Tibial nerve (tissue), 4 donors: ENCODE measurements at regions not wholly inside any gene's neighbourhood (a gene's known extent, or its start where the extent isn't known, plus 50 kb on each side); places are given as distances from the start of the nearest gene placed in this dataset.

Experiments
- DNase-seq, 2 donors: peaks; one replicate each; pipeline ENCODE4 v3.0.0-alpha.2; 2019; ENCODE audit warnings: low spot score in 2 of 2
- H3K27ac ChIP-seq, 4 donors: fragments of 200-600 bp; sonication (generic) in 3 of 4; one replicate each; pipeline ENCODE4 v1.5.1; 2017 to 2019; ENCODE audit warnings: mild to moderate bottlenecking in 1 of 4
- H3K27me3 ChIP-seq, 2 donors: fragments of 200-600 bp; sonication (generic) in 1 of 2; one replicate each; pipeline versions ENCODE4 v1.5.1 to v1.6.0; 2017 to 2019
- H3K36me3 ChIP-seq, 3 donors: fragments of 200-600 bp; sonication (generic); one replicate each; pipeline ENCODE4 v1.5.1; 2018 to 2019
- H3K4me1 ChIP-seq, 4 donors: fragments of 200-600 bp; sonication (generic) in 3 of 4; one replicate each; pipeline ENCODE4 v1.5.1; 2017 to 2019
- H3K4me3 ChIP-seq, 4 donors: fragments of 200-600 bp; sonication (generic) in 3 of 4; one replicate each; pipeline ENCODE4 v1.5.1; 2017 to 2019; ENCODE audit warnings: mild to moderate bottlenecking in 1 of 4, moderate library complexity in 1 of 4
- H3K9me3 ChIP-seq, 4 donors: fragments of 200-600 bp; sonication (generic) in 3 of 4; one replicate each; pipeline ENCODE4 v1.5.1; 2017 to 2019
- EP300 ChIP-seq, 2 donors: sonication (generic); formaldehyde crosslinking; IDR thresholded peaks; one replicate each; pipeline ENCODE4 v1.6.1; 2017; ENCODE audit warnings: antibody characterized with exemption in 2 of 2, mild to moderate bottlenecking in 1 of 2
- POLR2A ChIP-seq, 2 donors: fragments of 450-650 bp; IDR thresholded peaks; one replicate each; pipeline ENCODE4 v1.6.1; 2017; ENCODE audit warnings: antibody characterized with exemption in 2 of 2, mild to moderate bottlenecking in 2 of 2, moderate library complexity in 2 of 2
- WGBS, 2 donors: methylation state at CpG; one replicate each; pipeline ENCODE4 v1.1.5; 2018; 5-methylcytosine and 5-hydroxymethylcytosine counted together
- TF ChIP-seq, protein P1 (sequence below), 5 experiments: fragments of 200-600 bp in 3 of 5; fragments of 450-650 bp in 2 of 5; sonication (generic) in 3 of 5; IDR thresholded peaks; one replicate each; pipeline ENCODE4 v1.5.1; 2016 to 2019; ENCODE audit warnings: antibody characterized with exemption in 5 of 5, mild to moderate bottlenecking in 3 of 5, moderate library complexity in 2 of 5

DNA sequence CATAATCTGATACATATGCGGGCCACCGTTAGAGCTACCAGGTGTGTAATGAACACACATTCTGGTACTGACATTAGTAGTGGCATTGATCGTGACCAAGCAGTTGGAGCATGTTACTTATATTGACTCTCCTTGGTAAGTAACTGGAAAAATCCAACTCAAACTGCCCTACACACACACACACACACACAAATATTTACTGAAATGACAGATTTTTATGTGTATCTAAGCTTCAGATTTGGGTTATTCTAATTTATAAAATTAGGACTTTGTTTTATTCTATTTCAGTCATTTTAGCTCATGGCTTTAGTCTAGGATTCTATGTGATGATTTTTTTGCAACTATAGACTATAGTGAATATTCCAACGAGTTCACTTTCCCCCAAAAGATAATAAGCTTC is 1280.2 kb upstream of the ACO1 start:
- no peak for DNase-seq

GRCh38 chr9:31112491-31112890 is 1272.0 kb upstream of the ACO1 start:
- H3K27me3 ChIP-seq = no peaks in the 10 kb centered on the region
- no peak overlapping the region for H3K27ac ChIP-seq
- TF ChIP-seq, protein P1, sequence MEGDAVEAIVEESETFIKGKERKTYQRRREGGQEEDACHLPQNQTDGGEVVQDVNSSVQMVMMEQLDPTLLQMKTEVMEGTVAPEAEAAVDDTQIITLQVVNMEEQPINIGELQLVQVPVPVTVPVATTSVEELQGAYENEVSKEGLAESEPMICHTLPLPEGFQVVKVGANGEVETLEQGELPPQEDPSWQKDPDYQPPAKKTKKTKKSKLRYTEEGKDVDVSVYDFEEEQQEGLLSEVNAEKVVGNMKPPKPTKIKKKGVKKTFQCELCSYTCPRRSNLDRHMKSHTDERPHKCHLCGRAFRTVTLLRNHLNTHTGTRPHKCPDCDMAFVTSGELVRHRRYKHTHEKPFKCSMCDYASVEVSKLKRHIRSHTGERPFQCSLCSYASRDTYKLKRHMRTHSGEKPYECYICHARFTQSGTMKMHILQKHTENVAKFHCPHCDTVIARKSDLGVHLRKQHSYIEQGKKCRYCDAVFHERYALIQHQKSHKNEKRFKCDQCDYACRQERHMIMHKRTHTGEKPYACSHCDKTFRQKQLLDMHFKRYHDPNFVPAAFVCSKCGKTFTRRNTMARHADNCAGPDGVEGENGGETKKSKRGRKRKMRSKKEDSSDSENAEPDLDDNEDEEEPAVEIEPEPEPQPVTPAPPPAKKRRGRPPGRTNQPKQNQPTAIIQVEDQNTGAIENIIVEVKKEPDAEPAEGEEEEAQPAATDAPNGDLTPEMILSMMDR (IDR thresholded peaks at IDR 0.05) = no peak
- TF ChIP-seq POLR2A (IDR thresholded peaks at IDR 0.05) (no peak), EP300 (IDR thresholded peaks at IDR 0.05) (no peak)
- DNase-seq = no peak
- H3K4me3 ChIP-seq = no peak overlapping the region
- no peaks in the 10 kb centered on the region for H3K4me1 ChIP-seq
- no peaks in the 10 kb centered on the region for H3K36me3 ChIP-seq
- H3K9me3 ChIP-seq = no peaks in the 10 kb centered on the region

More for the DNA sequence above, 1280.2 kb upstream of the ACO1 start:
- Histone ChIP-seq H3K27ac (no peak overlapping the region), H3K4me3 (no peak overlapping the region), H3K4me1 (no peaks in the 10 kb centered on the region), H3K27me3 (no peaks in the 10 kb centered on the region), H3K9me3 (no peaks in the 10 kb centered on the region), H3K36me3 (no peaks in the 10 kb centered on the region)
- 70 to 74% methylated on average over 4 of the region's 4 CpGs for WGBS, 2 donors
- TF ChIP-seq POLR2A (IDR thresholded peaks at IDR 0.05) (no peak), EP300 (IDR thresholded peaks at IDR 0.05) (no peak)
- TF ChIP-seq, protein P1 (IDR thresholded peaks at IDR 0.05) = no peak

DNA sequence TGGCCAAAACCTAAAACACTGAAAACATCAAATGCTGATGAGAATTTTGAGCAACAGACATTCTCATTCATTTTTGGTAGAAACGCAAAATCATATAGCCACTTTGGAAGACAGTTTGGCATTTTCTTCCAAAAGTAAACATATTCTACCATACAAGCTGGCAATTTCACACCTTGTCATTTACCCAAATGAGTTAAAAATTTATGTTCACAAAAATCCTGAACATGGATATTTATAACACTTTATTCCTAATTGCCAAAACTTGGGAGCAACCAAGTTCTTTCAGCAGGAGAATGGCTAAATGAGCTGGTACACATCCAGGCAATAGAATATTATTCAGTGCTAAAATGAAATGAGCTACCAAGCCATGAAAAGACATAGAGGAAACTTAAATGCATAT is 1270.1 kb upstream of the ACO1 start:
- WGBS, 2 donors = 80 to 89% methylated on average over 1 of the region's 1 CpG
- no peak overlapping the region for H3K4me3 ChIP-seq
- no peaks in the 10 kb centered on the region for H3K9me3 ChIP-seq
- H3K27ac ChIP-seq = no peak overlapping the region
- no peak for DNase-seq
- H3K36me3 ChIP-seq = no peaks in the 10 kb centered on the region
- H3K27me3 ChIP-seq = no peaks in the 10 kb centered on the region
- TF ChIP-seq POLR2A (IDR thresholded peaks at IDR 0.05) (no peak), EP300 (IDR thresholded peaks at IDR 0.05) (no peak)
- TF ChIP-seq, protein P1 (IDR thresholded peaks at IDR 0.05) = no peak
- H3K4me1 ChIP-seq = no peaks in the 10 kb centered on the region

DNA sequence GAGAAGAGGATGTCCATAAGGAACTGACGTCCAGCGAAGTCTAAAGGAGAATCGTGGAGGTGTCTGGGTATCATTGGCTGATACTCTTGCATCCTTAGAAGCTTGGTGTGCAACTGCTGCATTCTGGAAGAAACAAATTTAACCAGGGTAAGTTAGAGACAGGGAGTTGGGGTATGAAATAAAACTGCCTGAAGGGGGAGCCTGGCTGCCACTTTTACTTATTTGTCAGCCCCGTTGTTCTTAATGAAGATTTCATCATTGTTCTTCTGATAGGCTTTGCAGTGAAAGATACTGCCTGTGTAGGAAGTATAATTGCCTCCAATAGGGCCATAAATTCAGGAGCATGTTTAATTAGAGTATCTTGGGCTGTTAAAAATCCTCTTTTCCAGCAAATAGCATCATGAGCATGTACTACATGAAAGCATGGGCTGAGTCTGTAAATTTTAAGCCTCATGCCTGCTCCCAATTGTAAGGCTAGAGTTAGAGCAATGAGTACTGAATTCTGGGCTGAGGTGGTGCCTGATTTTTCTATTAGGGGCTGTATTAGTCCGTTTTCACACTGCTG is 1264.5 kb upstream of the ACO1 start:
- 42 to 58% methylated on average over 5 of the region's 5 CpGs for WGBS, 2 donors

DNA sequence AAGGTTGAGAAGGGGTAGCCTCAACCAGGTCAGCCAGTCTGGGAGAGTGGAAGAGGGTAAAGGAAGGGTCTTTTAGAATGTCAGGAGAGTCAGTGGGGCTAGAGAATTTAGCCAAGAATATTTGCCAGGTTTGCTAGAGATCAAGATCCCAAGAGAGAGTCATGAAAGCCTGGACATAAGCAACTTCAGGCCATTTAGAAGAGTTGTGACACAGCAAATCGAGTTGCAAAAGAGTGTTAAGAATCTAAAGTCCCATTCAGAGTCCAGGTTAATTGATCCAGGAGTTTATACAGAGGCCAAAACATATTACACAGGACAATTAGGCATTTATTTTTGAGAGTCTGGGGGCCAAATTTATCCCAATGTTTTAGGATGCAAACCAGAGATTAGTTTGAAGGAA is 1260.1 kb upstream of the ACO1 start:
- DNase-seq = no peak
- Histone ChIP-seq H3K36me3 (no peaks in the 10 kb centered on the region), H3K27me3 (no peaks in the 10 kb centered on the region), H3K9me3 (no peaks in the 10 kb centered on the region), H3K4me3 (no peak overlapping the region), H3K27ac (no peak overlapping the region), H3K4me1 (no peaks in the 10 kb centered on the region)
- TF ChIP-seq, protein P1 (IDR thresholded peaks at IDR 0.05) = no peak
- TF ChIP-seq POLR2A (IDR thresholded peaks at IDR 0.05) (no peak), EP300 (IDR thresholded peaks at IDR 0.05) (no peak)
- WGBS, 2 donors = 61 to 69% methylated on average over 1 of the region's 1 CpG

More for the DNA sequence above, 1264.5 kb upstream of the ACO1 start:
- Histone ChIP-seq H3K36me3 (no peaks in the 10 kb centered on the region), H3K27me3 (no peaks in the 10 kb centered on the region), H3K9me3 (no peaks in the 10 kb centered on the region), H3K4me3 (no peak overlapping the region), H3K27ac (no peak overlapping the region), H3K4me1 (no peaks in the 10 kb centered on the region)
- DNase-seq = no peak
- TF ChIP-seq POLR2A (IDR thresholded peaks at IDR 0.05) = no peak
- TF ChIP-seq, protein P1 (IDR thresholded peaks at IDR 0.05) = peak; percentile 13 to 51 (median 41)
